ENCODE measurements at regions not wholly inside any gene's neighbourhood (a gene's known extent, or its start where the extent isn't known, plus 50 kb on each side); places are given as distances from the start of the nearest gene placed in this dataset.

- H3K4me3 ChIP-seq (ENCODE audit: low read depth, low read length), result no peak overlapping the region
- no peak for DNase-seq (ENCODE audit: low read depth)
- TF ChIP-seq CTCF (IDR thresholded peaks at IDR 0.05; ENCODE audit: low read depth, low read length, missing control alignments), result no peak
Observed at GRCh38 chr1:4034318-4034887, 134.3 kb upstream of the C1orf174 start.

GRCh38 chr1:4044967-4045366 is 144.9 kb upstream of the C1orf174 start:
- no peak for DNase-seq (ENCODE audit: low read depth)
- H3K4me3 ChIP-seq (ENCODE audit: low read depth, low read length), result no peak overlapping the region
- TF ChIP-seq CTCF (IDR thresholded peaks at IDR 0.05; ENCODE audit: low read depth, low read length, missing control alignments), result no peak

- H3K4me3 ChIP-seq (ENCODE audit: low read depth, low read length), result no peak overlapping the region
- DNase-seq (ENCODE audit: low read depth), result no peak
- no peak for TF ChIP-seq CTCF (IDR thresholded peaks at IDR 0.05; ENCODE audit: low read depth, low read length, missing control alignments)
Observed at GRCh38 chr1:4045397-4046010, 145.4 kb upstream of the C1orf174 start.

GRCh38 chr1:4046836-4047461 is 146.9 kb upstream of the C1orf174 start:
- no peak for TF ChIP-seq CTCF (IDR thresholded peaks at IDR 0.05; ENCODE audit: low read depth, low read length, missing control alignments)
- no peak overlapping the region for H3K4me3 ChIP-seq (ENCODE audit: low read depth, low read length)
- no peak for DNase-seq (ENCODE audit: low read depth)

GRCh38 chr1:4047666-4048065 is 147.6 kb upstream of the C1orf174 start:
- DNase-seq (ENCODE audit: low read depth), result no peak
- no peak overlapping the region for H3K4me3 ChIP-seq (ENCODE audit: low read depth, low read length)
- TF ChIP-seq CTCF (IDR thresholded peaks at IDR 0.05; ENCODE audit: low read depth, low read length, missing control alignments), result no peak

GRCh38 chr1:4048076-4048475 is 148.0 kb upstream of the C1orf174 start:
- H3K4me3 ChIP-seq (ENCODE audit: low read depth, low read length), result no peak overlapping the region
- no peak for DNase-seq (ENCODE audit: low read depth)
- no peak for TF ChIP-seq CTCF (IDR thresholded peaks at IDR 0.05; ENCODE audit: low read depth, low read length, missing control alignments)

- no peak for DNase-seq (ENCODE audit: low read depth)
- no peak overlapping the region for H3K4me3 ChIP-seq (ENCODE audit: low read depth, low read length)
- TF ChIP-seq CTCF (IDR thresholded peaks at IDR 0.05; ENCODE audit: low read depth, low read length, missing control alignments), result no peak
Observed at GRCh38 chr1:4048921-4049320, 148.8 kb upstream of the C1orf174 start.
